Keratinocyte (primary cell): ENCODE measurements at regions not wholly inside any gene's neighbourhood (a gene's known extent, or its start where the extent isn't known, plus 50 kb on each side); places are given as distances from the start of the nearest gene placed in this dataset.

ENCODE experiments used
- DNase-seq: peaks from one replicate; pipeline ENCODE4 v3.0.0-alpha.2; 2011; ENCODE audit warnings: low read depth, missing footprints, low spot score
- FAIRE-seq: peaks from 2 replicates; lab custom pipeline; 2011; peaks lifted over from hg19 to GRCh38; lab: Jason Lieb, UNC
- H2AFZ ChIP-seq: 2 replicates; pipeline ENCODE4 v1.6.0; 2012; ENCODE audit warnings: low read length, control low read depth, inconsistent platforms; ENCODE audit not compliant: control insufficient read depth
- H3K27ac ChIP-seq: 2 replicates; pipeline ENCODE4 v1.5.1; 2011; ENCODE audit warnings: low read length; ENCODE audit not compliant: control insufficient read depth, insufficient read depth
- H3K27me3 ChIP-seq: 3 replicates; pipeline ENCODE4 v1.6.0; 2011; ENCODE audit warnings: low read length; ENCODE audit not compliant: control insufficient read depth, insufficient read depth; ENCODE audit errors: extremely low read depth
- H3K36me3 ChIP-seq, 2 experiments: 2 replicates in 1 of 2; 3 replicates in 1 of 2; pipeline ENCODE4 v1.5.1; 2011; ENCODE audit warnings: low read length in 2 of 2, mild to moderate bottlenecking in 1 of 2; ENCODE audit not compliant: control insufficient read depth in 2 of 2, insufficient read depth in 2 of 2; ENCODE audit errors: extremely low read depth in 1 of 2
- H3K4me1 ChIP-seq: 3 replicates; pipeline ENCODE4 v1.5.1; 2011; ENCODE audit warnings: low read length; ENCODE audit not compliant: control insufficient read depth, insufficient read depth; ENCODE audit errors: extremely low read depth
- H3K4me2 ChIP-seq: 3 replicates; pipeline ENCODE4 v1.6.0; 2011; ENCODE audit warnings: low read depth, low read length; ENCODE audit not compliant: control insufficient read depth, insufficient read depth; ENCODE audit errors: extremely low read depth
- H3K4me3 ChIP-seq, 3 experiments: fragments of 200-600 bp in 1 of 3; sonication (generic) in 1 of 3; 2 replicates in 2 of 3; 3 replicates in 1 of 3; pipeline ENCODE4 v1.5.1; 2011 to 2016; ENCODE audit warnings: low read length in 3 of 3, mild to moderate bottlenecking in 3 of 3, control low read depth in 2 of 3, inconsistent platforms in 1 of 3, low read depth in 1 of 3, mixed read lengths in 1 of 3, mixed run types in 1 of 3, moderate library complexity in 1 of 3; ENCODE audit not compliant: control insufficient read depth in 2 of 3, insufficient read depth in 2 of 3; ENCODE audit errors: extremely low read depth in 1 of 3
- H3K79me2 ChIP-seq: 2 replicates; pipeline ENCODE4 v1.6.0; 2012; ENCODE audit warnings: low read length; ENCODE audit not compliant: control insufficient read depth, insufficient read depth
- H3K9ac ChIP-seq: 3 replicates; pipeline ENCODE4 v1.6.0; 2011; ENCODE audit warnings: low read length; ENCODE audit not compliant: control insufficient read depth, insufficient read depth; ENCODE audit errors: extremely low read depth
- H3K9me1 ChIP-seq: 3 replicates; pipeline ENCODE4 v1.6.0; 2011; ENCODE audit warnings: low read length; ENCODE audit not compliant: control insufficient read depth, insufficient read depth; ENCODE audit errors: extremely low read depth
- H3K9me3 ChIP-seq: 2 replicates; pipeline ENCODE4 v1.5.1; 2012; ENCODE audit warnings: low read depth, low read length; ENCODE audit not compliant: control insufficient read depth
- H4K20me1 ChIP-seq: 3 replicates; pipeline ENCODE4 v1.6.0; 2011; ENCODE audit warnings: low read length; ENCODE audit not compliant: control insufficient read depth, insufficient read depth; ENCODE audit errors: extremely low read depth
- CTCF ChIP-seq, 3 experiments: IDR thresholded peaks in 1 of 3; conservative IDR thresholded peaks in 1 of 3; optimal IDR thresholded peaks in 1 of 3; 2 replicates in 2 of 3; 3 replicates in 1 of 3; pipeline versions ENCODE3 to v1.5.1; 2011; ENCODE audit warnings: low read length in 3 of 3, mild to moderate bottlenecking in 3 of 3, moderate library complexity in 2 of 3, control low read depth in 1 of 3, inconsistent platforms in 1 of 3; ENCODE audit not compliant: insufficient read depth in 2 of 3; ENCODE audit errors: extremely low read depth in 1 of 3
- EZH2 ChIP-seq: IDR thresholded peaks from one replicate; pipeline ENCODE4 v1.6.1; 2012; ENCODE audit warnings: inconsistent platforms, mild to moderate bottlenecking, low read length, moderate library complexity
- dilution Hi-C: fragments of 300-500 bp; cut with MboI; formaldehyde crosslinking; loops from one replicate; pipeline ENCODE4 v1.7.0; 2020; ENCODE audit warnings: low sequenced_read_pairs; ENCODE audit not compliant: extremely low pct_ligation_motif_present

GRCh38 chr14:86892152-86892956, 1100.6 kb downstream of the GALC start:
- Histone ChIP-seq H2AFZ (no peak overlapping the region), H3K4me1 (no peaks in the 10 kb centered on the region), H4K20me1 (no peaks in the 10 kb centered on the region), H3K36me3 (no peaks in the 10 kb centered on the region), H3K79me2 (no peaks in the 10 kb centered on the region), H3K9me3 (no peaks in the 10 kb centered on the region), H3K27ac (no peak overlapping the region), H3K4me2 (no peak overlapping the region), H3K9ac (no peak overlapping the region), H3K27me3 (no peaks in the 10 kb centered on the region), H3K9me1 (no peaks in the 10 kb centered on the region), H3K4me3 (no peak overlapping the region)
- dilution Hi-C loops: no loop called here
- FAIRE-seq (no peak), DNase-seq (no peak)
- no peak for TF ChIP-seq CTCF (optimal IDR thresholded peaks at IDR 0.05 in 1 of 3, IDR thresholded peaks at IDR 0.05 in 1 of 3, conservative IDR thresholded peaks at IDR 0.05 in 1 of 3; ENCODE audit: extremely low read depth in 1 of 3, insufficient read depth in 2 of 3, low read length in 3 of 3)
- TF ChIP-seq EZH2: no peak

GRCh38 chr14:86885280-86885679, 1107.7 kb downstream of the GALC start:
- no peak overlapping the region for H3K4me2 ChIP-seq
- H3K27me3 ChIP-seq: no peaks in the 10 kb centered on the region
- peaks cover 1% of the 10 kb centered on the region for H3K9me3 ChIP-seq
- no peaks in the 10 kb centered on the region for H3K79me2 ChIP-seq
- no peak for DNase-seq
- no peak overlapping the region for H3K9ac ChIP-seq
- no peak for FAIRE-seq
- dilution Hi-C loops: no loop called here
- H3K27ac ChIP-seq: no peak overlapping the region
- no peak overlapping the region for H3K4me3 ChIP-seq
- H4K20me1 ChIP-seq: no peaks in the 10 kb centered on the region
- H3K36me3 ChIP-seq: no peaks in the 10 kb centered on the region
- no peak for TF ChIP-seq CTCF (optimal IDR thresholded peaks at IDR 0.05 in 1 of 3, IDR thresholded peaks at IDR 0.05 in 1 of 3, conservative IDR thresholded peaks at IDR 0.05 in 1 of 3; ENCODE audit: extremely low read depth in 1 of 3, insufficient read depth in 2 of 3, low read length in 3 of 3)
- H3K9me1 ChIP-seq: no peaks in the 10 kb centered on the region
- H2AFZ ChIP-seq: no peak overlapping the region
- H3K4me1 ChIP-seq: no peaks in the 10 kb centered on the region
